HG02759 (cell line): ENCODE measurements at regions not wholly inside any gene's neighbourhood (a gene's known extent, or its start where the extent isn't known, plus 50 kb on each side); places are given as distances from the start of the nearest gene placed in this dataset.
"Not testable (repeated sequence)": the region's sequence is repeated elsewhere in the genome, so short reads cannot be mapped to it uniquely, and the experiment has no call there.

Experiments used
- ATAC-seq: cut with Tn5 transposase; IDR thresholded peaks from one replicate; pipeline ENCODE4 v1.9.1; 2021; ENCODE audit warnings: mild to moderate bottlenecking, moderate library complexity; ENCODE audit not compliant: unreplicated experiment

- ATAC-seq, result no peak
These were observed 239.5 kb upstream of the SFSWAP start for GRCh38 chr12:131471271-131471905.

- no peak for ATAC-seq
These were observed 238.8 kb upstream of the SFSWAP start for GRCh38 chr12:131471946-131472732.

- ATAC-seq, result no peak
These were observed 237.6 kb upstream of the SFSWAP start for GRCh38 chr12:131473261-131473660.

GRCh38 chr12:131473741-131474709 lies 236.9 kb upstream of the SFSWAP start:
- ATAC-seq, result no peak

GRCh38 chr12:131475012-131475411 lies 235.9 kb upstream of the SFSWAP start:
- not testable (repeated sequence) for ATAC-seq

GRCh38 chr12:131477613-131478012 lies 233.3 kb upstream of the SFSWAP start:
- ATAC-seq, result no peak

GRCh38 chr12:131478468-131478867 lies 232.4 kb upstream of the SFSWAP start:
- no peak for ATAC-seq

- ATAC-seq, result no peak
These were observed 228.7 kb upstream of the SFSWAP start for GRCh38 chr12:131482199-131482598.

GRCh38 chr12:131482686-131483085 lies 228.2 kb upstream of the SFSWAP start:
- no peak for ATAC-seq

- no peak for ATAC-seq
These were observed 224.2 kb upstream of the SFSWAP start for GRCh38 chr12:131486451-131487230.

- no peak for ATAC-seq
These were observed 223.3 kb upstream of the SFSWAP start for GRCh38 chr12:131487388-131488124.

- no peak for ATAC-seq
These were observed 221.2 kb upstream of the SFSWAP start for GRCh38 chr12:131489718-131490117.

GRCh38 chr12:131491155-131491554 lies 219.7 kb upstream of the SFSWAP start:
- ATAC-seq, result no peak

GRCh38 chr12:131491916-131492490 lies 218.9 kb upstream of the SFSWAP start:
- ATAC-seq, result no peak

- ATAC-seq, result no peak
These were observed 217.6 kb upstream of the SFSWAP start for GRCh38 chr12:131493068-131493826.

- no peak for ATAC-seq
These were observed 216.7 kb upstream of the SFSWAP start for GRCh38 chr12:131494216-131494615.

GRCh38 chr12:131494741-131495524 lies 216.0 kb upstream of the SFSWAP start:
- ATAC-seq, result no peak

- ATAC-seq, result no peak
These were observed 212.9 kb upstream of the SFSWAP start for GRCh38 chr12:131497966-131498365.
